MV-4-11 (cell line): ENCODE measurements at regions not wholly inside any gene's neighbourhood (a gene's known extent, or its start where the extent isn't known, plus 50 kb on each side); places are given as distances from the start of the nearest gene placed in this dataset.
A peak's percentile ranks its signal among the peaks of the same experiment; 100 is the strongest.

Experiments
- DNase-seq: peaks from one replicate; lab custom pipeline; 2025; lab: John Stamatoyannopoulos, UW

DNA sequence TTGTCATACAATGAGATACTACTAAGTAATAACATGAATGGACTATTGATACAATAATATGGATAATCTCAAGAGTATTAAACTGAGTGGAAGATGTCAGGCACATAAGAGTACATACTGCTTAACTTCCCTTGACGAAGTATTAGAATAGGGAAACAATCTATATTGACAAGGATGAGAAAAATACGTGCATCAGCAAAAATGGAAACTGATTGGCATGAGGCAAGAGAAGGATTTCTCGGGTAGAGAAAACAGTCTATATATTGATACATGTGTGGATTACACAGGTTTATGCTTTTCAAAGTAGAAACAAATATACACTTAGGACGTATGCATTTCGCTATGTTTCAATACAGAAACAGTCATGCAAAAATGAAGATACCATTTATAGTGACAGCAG is 57.4 kb downstream of the PRR20E start:
- no peak for DNase-seq

DNA sequence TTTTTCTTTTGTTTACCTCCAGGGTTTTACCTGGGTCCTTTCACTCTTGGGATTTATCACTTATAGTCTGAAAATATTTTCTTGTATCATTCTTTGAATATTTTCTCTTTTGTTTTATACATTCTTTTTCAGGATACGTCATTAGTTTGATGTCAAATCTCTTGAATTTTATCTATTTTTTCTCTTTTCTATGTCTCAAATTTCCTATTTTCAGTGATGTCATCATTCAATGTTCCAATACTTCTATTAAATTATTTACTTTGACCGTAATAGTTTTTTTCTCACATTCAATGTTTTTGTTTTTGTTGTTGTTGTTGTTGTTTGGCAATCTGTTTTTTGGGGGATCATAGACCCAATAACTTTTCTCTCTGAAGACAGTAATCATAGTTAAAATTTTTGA is 83.5 kb downstream of the PRR20E start:
- no peak for DNase-seq

DNA sequence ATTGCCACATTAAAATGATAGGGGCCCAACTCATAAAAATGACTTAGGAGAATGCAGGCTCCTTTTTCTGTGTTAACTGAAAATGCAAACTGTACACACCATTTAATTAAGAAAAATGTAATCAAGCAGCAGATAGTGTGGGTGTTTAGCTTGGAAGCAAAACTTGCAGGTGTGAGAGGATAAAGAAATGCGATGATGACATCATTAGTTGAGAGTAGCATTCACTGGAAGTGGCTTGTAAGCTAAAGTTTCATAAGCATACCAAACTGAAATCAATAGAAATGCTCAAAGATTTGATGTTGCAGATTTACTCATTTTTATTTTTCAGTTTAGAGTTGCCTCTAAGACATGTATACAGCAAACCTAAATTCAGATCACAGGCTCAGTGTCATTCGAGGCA is 86.6 kb downstream of the PRR20E start:
- no peak for DNase-seq

DNA sequence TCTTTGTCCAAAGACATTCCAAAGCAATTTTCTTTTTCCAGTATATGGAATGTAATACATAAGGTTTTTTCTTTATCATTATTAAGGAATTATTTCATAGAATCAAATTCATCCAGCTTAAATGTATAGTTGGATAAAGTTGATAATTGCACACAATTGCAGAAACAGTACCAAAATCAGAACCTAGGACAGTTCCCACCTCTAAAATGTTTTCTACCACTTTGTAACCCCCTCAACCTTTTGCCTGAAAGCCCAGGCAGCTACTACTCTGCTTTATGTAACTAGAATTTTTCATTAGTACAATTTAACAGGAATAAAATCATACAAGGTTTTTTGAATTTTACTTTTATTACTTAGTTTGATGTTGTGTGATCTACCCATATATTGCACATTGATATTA is 98.0 kb downstream of the PRR20E start:
- DNase-seq: no peak

DNA sequence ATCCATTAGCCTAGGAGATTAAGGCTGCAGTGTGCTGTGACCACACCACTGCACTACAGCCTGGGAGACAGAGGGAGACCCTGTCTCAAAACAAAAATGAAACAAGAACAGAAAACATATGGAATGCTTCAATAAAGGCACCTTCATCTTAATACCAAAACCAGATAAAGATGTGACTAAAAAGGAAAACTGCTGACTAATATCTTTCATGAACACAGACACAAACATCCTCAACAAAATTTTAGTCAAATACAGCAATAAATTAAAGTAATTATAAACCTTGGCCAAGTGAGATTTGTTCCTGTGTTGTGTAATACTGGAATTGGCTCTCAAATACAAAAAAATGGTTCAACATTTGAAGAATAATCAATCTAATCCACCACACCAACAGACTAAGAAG is 103.5 kb downstream of the PRR20E start:
- no peak for DNase-seq

DNA sequence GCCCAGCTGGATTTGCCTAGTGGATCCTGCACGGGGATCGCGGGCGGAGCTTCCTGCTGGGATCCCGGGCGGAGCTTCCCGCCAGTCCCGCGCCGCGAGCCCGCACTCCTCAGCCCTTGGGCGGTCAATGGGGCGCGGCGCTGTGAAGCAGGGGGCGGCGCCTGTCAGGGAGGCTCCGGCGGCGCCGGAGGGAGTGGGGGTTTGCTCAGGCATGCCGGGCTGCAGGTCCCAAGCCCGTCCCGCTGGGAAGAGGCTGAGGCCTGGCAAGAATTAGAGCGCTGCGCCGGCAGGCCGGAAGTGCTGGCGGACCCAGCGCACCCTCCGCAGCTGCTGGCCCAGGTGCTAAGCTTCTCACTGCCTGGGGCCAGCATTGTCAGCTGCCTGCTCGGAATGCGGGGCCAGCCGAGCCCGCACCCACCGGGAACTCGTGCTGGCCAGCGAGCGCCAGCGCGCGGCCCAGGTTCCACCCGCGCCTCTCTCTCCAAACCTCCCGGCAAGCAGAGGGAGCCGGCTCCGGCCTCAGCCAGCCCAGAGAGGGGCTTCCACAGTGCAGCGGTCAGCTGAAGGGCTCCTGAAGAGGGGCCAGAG is 119.6 kb downstream of the PRR20E start:
- DNase-seq: no peak

DNA sequence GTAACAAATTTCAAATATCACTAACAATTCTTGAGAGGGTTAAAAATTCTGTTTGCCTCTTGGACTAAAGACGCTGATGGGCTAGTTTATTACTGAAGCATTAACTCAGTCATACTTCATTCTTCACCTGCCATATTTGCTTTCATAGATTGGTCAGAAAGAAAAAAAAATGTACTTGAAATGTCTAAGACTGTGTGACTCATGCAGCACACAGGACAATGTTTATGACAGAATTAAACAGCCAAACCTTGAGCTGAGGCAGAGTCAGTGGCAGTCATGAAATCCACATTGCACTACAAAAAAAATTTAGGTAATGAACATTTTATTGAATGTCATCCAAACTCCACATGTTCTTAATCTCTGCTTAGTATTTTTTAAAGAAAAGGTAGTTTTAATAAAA is 135.6 kb downstream of the PRR20E start:
- DNase-seq: no peak

DNA sequence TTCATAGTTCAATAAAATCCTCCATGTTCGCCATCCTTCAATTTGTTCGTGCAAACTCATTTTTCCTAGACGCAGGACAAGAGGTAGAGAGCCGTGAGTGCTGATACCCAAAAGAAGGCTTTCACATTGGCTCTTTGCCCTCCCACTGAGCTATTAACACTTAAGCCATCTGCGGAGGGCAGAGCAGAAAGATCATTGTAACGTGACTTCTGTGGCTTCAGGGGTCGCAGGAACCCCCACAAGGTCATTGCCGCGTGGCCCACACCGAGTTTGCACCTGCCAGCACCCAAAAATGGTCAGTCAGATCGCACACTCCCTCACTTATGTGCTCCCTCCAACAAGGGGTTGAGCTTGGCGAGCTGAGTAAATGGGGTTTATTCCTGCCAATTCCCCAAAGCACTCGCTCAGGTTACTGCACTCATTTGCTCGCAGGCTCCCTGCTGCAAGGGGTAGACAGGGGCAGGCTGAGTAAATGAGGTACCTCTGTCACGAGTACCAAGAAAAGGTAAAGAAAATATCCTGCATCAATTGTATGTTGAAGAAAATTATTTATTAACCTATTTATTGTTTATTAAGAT is 144.1 kb downstream of the PRR20E start:
- DNase-seq: no peak

DNA sequence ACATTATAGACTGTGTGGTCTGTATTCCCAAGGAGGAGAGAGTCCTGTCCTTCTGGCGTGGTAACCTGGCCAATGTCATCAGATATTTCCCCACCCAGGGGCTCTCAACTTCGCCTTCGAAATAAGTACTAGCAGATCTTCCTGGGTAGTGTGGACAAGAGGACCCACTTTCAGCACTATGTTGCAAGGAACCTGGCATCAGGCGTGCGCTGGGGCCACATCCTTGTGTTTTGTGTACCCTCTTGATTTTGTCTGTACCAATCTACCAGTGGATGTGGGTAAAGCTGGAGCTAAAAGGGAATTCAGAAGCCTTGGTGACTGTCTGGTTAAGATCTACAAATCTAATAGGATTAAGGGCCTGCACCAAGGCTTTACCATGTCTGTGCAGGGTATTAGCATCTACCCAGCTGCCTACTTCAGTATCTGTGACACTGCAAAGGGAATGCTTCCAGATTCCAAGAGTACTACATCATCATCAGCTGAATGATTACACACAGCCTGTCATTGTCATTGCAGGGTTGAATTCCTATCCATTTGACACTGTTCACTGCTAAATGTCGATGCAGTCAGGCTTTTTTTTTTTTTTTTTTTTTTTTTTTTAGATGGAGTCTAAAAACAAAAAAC is 148.0 kb downstream of the PRR20E start:
- DNase-seq: no peak

DNA sequence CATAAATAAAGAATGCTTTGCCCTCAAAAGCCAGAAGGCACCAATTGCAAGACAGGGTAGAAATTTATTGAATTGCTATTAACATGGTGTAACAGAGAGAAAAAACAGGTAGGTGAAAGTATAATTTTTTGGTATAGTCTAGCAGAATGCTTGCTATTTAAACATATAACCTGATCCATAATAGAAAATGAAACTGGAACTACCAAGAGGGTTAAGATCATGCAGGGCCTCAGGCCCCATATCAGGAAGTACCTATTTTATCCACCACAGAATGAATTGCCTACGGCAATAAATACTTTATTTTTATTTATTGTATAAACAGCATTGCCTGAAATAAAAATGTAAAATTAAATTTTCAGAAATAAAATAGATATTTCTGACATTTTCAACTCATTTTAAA is 159.5 kb downstream of the PRR20E start:
- peak; percentile 53 for DNase-seq

DNA sequence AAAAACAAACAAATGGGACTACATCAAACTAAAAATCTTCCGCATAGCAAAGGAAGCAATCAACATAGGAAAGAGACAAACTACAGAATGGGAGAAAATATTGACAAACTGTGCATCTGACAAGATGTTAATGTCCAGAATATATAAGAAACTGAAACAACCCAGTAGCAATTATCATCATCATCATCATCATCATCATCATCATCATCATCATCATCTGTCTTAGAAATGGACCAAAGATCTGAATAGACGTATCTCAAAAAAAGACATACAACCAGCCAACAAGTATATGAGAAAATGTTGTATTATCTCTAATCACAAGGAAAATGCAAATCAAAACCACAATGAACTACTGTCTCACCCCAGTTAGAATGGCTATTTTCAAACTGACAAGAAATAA is 173.9 kb downstream of the PRR20E start:
- DNase-seq: no peak

DNA sequence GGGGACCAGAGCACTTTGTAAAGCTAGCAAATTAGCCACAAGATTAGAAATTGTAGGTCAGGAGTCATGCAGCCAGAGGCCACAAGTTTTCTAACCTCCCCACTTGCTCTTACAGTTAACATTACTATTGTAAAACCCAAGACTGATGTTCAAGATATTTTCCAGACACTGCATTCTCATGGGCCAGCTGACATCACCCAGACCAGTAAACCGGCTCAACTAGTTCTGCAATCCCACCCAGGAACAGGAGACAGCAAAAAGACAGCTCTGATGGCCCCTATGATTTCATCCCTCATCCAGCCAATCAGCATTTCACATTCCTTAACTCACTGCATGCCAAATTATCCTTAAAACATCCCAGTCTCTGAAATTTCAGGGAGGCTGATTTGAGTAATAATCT is 178.5 kb downstream of the PRR20E start:
- DNase-seq: no peak

DNA sequence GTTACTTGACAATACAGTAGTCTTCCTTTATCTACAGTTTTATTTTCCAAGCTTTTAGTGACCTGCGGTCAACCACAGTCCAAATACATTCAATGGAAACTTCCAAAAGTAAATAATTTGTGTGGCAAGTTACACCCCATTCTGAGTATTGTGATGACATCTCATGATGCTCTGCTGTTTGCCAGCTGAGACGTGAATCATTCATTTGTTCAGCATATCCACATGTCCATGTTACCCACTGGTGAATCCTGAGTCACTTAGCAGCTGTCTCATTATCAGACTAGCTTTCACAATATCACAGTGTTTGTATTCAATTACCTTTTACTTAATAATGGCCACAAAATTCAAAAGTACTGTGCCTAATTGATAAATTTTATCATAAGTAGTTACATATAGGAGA is 179.8 kb downstream of the PRR20E start:
- DNase-seq: no peak

DNA sequence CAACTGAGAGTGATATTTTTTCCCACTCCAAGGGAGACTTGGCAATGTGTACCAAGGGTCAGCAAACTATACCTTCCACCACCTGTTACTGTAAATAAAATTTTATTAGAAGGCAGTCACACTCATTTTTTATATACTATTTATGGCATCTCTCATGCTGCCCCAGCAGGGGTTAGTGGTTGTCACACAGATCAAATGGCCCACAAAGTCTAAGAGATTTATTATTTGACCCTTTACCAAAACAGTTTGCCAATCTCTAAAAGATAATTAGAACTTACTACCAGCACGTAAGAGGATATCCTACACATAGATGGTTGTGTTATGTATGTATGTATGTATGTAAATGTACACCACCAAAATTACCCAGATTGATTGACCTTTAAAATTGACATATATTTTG is 185.1 kb downstream of the PRR20E start:
- no peak for DNase-seq

DNA sequence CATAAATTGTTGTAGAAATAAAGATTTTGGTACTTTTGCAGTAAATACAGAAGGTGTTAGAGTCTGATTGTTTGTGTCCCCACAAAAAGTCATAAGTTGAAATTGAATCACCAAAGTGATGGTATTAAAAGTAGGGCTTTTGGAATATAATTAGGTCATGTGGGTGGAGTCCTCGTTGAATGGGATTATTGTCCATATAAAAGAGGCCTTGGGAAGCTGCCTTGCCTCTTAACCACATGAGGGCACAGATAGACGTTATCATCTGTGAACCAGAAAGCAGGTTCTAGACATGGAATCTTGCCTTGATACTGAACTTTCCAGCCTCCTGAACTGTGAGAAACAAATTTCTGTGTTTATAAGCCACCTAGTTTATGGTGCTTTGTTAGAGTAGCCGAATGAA is 186.8 kb downstream of the PRR20E start:
- DNase-seq: no peak

DNA sequence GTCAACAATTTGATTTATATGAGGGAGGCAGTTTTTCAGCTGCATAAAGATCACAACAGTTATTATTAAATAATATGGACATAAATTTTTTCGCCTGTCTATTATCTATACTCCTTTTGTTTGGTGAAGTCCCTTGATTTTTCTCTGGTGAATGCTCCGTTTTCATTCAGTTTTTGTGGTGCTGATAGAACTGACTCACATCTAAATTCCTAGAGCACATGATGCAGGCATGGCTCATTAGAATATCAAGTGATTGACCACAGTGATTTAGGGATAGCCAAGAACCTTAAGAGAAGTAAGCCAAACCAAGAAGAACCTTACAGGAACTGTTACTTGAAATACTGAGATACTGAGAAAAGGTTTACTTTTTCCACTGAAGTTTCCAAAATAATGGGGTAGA is 208.9 kb downstream of the PRR20E start:
- DNase-seq: no peak

DNA sequence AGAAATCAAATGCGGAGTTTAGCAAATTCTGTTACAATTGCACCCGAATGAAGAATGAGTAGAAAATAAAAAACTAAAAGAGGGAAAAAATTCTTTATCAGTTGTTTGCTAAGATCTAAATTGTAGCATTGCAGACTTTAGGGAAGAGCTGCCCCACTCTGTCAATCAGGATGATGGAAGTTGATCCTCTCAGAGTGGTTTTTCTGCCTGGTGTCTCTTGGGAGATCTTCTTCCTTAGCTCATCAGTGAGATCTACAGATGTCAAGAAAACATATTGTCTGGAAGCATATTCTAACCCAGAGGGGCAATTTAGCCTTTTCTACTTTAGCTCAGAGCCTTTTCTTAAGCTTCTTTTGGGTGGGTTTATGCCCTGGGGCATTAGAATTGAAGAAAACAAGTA is 223.2 kb upstream of the PCDH17 start:
- no peak for DNase-seq

DNA sequence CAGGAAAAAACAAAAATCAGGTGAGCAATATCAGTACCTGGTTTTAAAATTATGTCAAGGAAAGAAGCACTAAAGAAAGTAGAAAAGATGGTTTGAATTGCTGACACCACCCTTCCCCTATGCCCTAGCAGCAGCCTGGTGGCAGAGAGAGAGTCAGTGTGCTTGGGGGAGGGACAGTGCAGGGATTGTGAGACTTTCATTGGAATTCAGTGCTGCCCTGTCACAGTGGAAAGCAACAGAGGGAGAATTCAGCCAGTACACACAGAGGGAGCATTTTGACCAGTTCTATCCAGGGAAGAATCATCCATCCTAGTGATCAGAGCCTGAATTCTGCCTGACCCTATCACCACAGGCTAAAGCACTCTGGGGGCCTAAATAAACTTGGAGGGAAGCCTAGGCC is 222.4 kb upstream of the PCDH17 start:
- no peak for DNase-seq

DNA sequence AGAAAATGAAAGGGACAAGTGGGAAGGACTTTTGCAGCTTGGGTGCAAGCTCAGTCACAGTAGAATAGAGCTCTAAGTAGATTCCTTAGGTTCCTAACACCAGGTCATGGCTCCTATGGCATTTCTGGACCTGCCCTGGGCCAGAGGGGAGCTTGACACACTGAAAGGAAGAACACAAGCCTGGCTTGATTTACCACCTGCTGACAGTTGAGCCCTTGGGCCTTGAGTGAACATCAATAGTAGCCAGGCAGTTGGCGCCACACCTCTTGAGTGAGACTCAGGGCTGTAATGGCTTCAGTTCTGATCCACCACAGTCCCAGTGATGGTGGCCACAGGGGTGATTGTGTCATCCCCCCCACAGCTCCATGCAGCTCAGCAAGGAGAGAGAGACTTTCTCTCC is 221.9 kb upstream of the PCDH17 start:
- no peak for DNase-seq

DNA sequence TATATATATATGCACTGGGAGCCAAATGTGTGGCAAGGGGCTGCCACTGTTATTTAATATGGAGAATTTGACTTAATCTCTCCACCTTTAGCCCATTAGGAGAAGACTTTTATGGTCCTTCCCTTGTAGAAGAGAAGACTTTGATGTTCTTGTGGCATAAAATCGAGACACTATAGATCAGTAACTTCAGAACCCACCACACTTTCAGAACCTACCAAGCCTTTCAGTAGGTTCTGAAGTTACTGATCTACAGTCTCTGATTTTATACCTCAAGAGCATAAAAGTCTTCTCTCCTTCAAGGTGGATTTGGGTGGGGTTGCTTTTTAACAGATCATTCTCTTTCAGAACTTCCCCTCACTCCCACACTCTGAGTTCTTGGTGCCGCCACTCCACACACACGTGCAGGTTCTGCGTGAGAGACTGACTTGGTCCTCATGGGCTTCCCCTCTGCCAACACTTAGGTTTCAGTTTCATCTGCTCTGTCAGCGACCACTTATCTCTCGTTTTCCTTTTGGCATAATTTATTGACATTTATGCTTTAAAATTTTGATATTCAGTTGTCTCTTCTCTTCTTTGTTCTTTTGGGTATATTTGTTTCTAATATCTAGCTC is 213.4 kb upstream of the PCDH17 start:
- DNase-seq: no peak

DNA sequence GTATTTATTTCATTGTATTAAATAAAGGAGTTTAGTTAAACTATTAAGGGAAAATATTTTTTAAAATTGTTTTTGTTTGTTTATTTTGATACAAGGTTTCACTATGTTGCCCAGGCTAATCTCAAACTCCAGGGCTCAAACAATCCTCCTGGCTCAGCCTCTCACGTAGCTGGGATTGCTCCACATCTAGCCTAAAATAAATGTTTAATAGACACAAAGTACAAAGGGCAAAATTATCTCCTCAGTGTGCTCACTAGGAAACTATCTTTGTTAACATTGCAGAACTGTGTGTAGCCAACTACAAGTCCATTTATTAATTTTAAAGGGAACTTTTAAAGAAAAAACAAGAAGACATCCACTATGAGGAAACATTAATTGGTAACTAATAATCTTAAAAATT is 207.2 kb upstream of the PCDH17 start:
- no peak for DNase-seq

DNA sequence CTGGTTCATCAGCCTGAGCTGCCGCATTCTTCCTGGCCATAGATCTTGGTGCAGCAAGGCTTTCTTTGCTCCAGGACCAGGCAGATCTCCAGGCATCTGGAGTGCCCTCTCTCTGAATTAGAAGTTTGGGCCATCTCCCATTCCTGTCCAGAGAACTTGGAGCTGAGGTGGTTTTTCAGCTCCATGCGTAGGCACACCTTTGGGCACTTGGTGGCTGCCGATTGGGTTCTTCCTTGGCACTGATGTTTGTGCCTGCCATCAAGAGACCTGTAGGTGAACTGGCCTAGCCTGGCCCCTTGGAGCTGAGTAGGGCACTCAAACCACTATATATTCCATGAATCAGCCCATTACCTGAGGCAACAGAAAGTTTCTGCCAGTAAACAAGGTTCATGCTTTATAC is 206.0 kb upstream of the PCDH17 start:
- DNase-seq: no peak

DNA sequence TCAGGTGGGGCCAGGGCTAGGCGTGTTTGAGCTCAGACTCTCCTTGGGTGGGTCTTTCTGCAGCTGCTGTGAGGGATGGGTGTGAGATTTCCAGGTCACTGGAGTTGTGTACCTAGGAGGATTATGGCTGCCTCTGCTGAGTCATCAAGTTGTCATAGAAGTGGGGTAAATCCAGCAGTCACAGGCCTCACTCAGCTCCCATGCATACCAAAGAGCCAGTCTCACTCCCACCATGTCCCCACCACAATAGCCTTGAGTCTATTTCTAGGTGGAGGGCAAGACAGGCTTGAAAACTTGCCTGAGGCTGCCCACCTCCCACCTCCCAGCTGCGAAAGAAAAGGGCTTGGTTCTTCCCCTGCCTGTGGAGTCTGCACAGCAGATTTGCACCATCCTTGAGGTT is 194.0 kb upstream of the PCDH17 start:
- DNase-seq: no peak

DNA sequence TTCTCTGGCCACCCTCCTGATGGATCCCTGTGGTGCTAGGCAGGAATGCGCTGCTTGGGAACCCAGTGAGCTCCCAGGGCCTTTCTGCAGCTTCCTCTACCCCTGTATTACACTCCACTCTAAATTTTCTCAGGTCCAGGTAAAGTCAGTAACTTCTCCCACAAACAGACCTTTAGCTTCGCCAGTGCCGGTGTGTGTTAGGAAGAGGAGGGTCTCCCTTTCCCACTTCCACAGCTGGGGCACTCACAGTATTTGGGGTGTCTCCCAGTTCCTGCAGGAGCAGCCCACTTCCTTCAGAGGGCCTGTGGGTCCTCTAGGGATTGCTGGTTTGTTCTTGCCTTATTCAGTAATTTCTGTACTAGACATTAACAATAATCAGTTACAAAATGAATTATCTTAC is 193.5 kb upstream of the PCDH17 start:
- DNase-seq: no peak
